ENCODE measurements at regions not wholly inside any gene's neighbourhood (a gene's known extent, or its start where the extent isn't known, plus 50 kb on each side); places are given as distances from the start of the nearest gene placed in this dataset.

- Mint-ChIP-seq H3K4me1 (no peaks in the 10 kb centered on the region), H3K4me3 (no peak overlapping the region), H3K27ac (no peak overlapping the region), H3K36me3 (peaks cover 0 to 4% (median 0%) of the 10 kb centered on the region in 3 donors), H3K9me3 (peaks cover 0 to 10% (median 0%) of the 10 kb centered on the region in 6 donors), H3K27me3 (ENCODE audit: low read depth in 3 of 3) (peaks cover 4 to 13% (median 4%) of the 10 kb centered on the region in 3 donors)
- DNase-seq: no peak
Observed at GRCh38 chr3:139095803-139096466, 51.2 kb upstream of the PRR23C start.

- H3K9me3 Mint-ChIP-seq: peaks cover 0 to 10% (median 0%) of the 10 kb centered on the region in 6 donors
- H3K36me3 Mint-ChIP-seq: peaks cover 0 to 4% (median 0%) of the 10 kb centered on the region in 3 donors
- no peaks in the 10 kb centered on the region for H3K4me1 Mint-ChIP-seq
- H3K4me3 Mint-ChIP-seq: no peak overlapping the region
- H3K27me3 Mint-ChIP-seq (ENCODE audit: low read depth in 3 of 3): peaks cover 4 to 13% (median 4%) of the 10 kb centered on the region in 3 donors
- H3K27ac Mint-ChIP-seq: no peak overlapping the region
- DNase-seq: no peak
Observed at GRCh38 chr3:139096670-139097069, 52.0 kb upstream of the PRR23C start.

DNA sequence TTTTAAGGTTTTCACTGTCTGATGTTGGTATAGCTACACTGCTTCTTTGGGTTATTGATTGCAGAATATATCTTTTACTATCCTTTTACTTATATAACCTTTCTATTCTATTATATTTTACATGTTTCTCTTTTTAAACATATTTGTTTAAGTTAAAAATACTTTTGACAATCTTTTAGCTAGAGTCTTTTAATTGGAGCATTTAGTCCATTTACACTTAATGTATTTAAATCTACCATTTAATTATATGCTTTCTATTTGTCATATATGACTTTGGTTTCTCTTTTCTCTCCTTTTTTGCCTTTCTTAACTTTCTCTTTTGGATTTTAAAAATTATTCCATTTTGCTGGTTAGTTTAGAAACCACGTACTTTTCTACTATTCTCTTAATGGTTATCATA lies 53.7 kb upstream of the PRR23C start:
- no peak for DNase-seq
- no peaks in the 10 kb centered on the region for H3K4me1 Mint-ChIP-seq
- no peak overlapping the region for H3K4me3 Mint-ChIP-seq
- H3K9me3 Mint-ChIP-seq: no peaks in the 10 kb centered on the region
- H3K27me3 Mint-ChIP-seq (ENCODE audit: low read depth in 3 of 3): peaks cover 0 to 4% (median 4%) of the 10 kb centered on the region in 3 donors
- H3K27ac Mint-ChIP-seq: no peak overlapping the region
- peaks cover 0 to 4% (median 0%) of the 10 kb centered on the region in 3 donors for H3K36me3 Mint-ChIP-seq

DNA sequence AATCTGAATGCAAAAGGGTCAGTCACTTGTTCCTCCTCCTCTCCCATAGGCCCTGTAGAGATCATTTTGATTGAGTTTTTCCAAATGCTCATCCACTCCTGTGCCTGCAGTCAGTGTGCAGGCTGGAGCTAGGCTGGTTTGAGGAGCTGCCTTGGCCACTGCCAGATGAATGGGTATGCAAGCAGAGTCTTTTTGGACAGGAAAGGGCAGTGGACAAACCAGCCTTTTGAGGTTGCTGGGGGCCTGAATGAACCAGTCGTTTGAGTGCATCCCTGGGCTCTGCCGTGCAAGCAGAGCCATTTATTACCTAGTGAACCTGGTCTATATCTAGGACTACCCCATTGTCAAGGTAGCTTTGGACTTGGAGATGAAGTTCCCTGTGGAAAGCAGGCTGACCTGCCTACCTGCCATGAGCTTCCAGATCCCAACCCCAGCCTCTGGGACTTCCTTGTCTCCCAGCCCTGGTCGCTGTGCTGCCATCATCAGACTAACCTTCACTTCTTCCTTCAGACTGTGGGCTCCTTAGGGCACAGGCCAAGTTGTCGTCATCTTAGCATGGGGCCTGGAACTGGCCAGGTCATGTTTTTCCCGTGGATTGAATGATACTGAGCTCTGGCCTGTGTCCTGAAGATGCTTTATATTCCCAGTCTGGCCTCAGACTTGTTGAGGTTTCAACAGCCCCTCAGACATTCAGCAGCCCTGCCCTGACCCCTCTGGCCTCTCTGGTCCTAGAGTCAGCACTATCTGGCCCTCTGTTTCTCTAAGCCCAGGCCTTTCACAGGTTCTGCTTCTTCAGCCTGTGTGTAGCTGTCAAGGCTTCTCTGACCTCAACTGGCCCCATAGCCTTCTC lies 55.5 kb upstream of the PRR23C start:
- H3K36me3 Mint-ChIP-seq: peaks cover 0 to 4% (median 0%) of the 10 kb centered on the region in 3 donors
- H3K4me1 Mint-ChIP-seq: no peaks in the 10 kb centered on the region
- DNase-seq: no peak

GRCh38 chr3:139100821-139101220 lies 56.1 kb upstream of the PRR23C start:
- Mint-ChIP-seq H3K27me3 (ENCODE audit: low read depth in 3 of 3) (peaks cover 2 to 3% (median 2%) of the 10 kb centered on the region in 3 donors), H3K9me3 (no peaks in the 10 kb centered on the region), H3K4me3 (no peak overlapping the region), H3K27ac (no peak overlapping the region), H3K4me1 (no peaks in the 10 kb centered on the region), H3K36me3 (peaks cover 0 to 4% (median 0%) of the 10 kb centered on the region in 3 donors)
- no peak for DNase-seq

More for the DNA sequence above, 55.5 kb upstream of the PRR23C start:
- peaks cover 0 to 3% (median 0%) of the 10 kb centered on the region in 3 donors for H3K27me3 Mint-ChIP-seq (ENCODE audit: low read depth in 3 of 3)
- no peak overlapping the region for H3K4me3 Mint-ChIP-seq
- H3K9me3 Mint-ChIP-seq: no peaks in the 10 kb centered on the region
- no peak overlapping the region for H3K27ac Mint-ChIP-seq

- Mint-ChIP-seq H3K4me1 (no peaks in the 10 kb centered on the region), H3K36me3 (peaks cover 0 to 4% (median 0%) of the 10 kb centered on the region in 3 donors), H3K27ac (no peak overlapping the region), H3K4me3 (no peak overlapping the region), H3K9me3 (no peaks in the 10 kb centered on the region), H3K27me3 (ENCODE audit: low read depth in 3 of 3) (peaks cover 2 to 3% (median 2%) of the 10 kb centered on the region in 3 donors)
- DNase-seq: no peak
Observed at GRCh38 chr3:139101396-139101795, 56.7 kb upstream of the PRR23C start.

GRCh38 chr3:139103484-139103883 lies 58.8 kb upstream of the PRR23C start:
- H3K27me3 Mint-ChIP-seq (ENCODE audit: low read depth in 3 of 3): peaks cover 0 to 2% (median 2%) of the 10 kb centered on the region in 3 donors
- no peaks in the 10 kb centered on the region for H3K36me3 Mint-ChIP-seq
- DNase-seq: no peak
- no peak overlapping the region for H3K27ac Mint-ChIP-seq
- no peaks in the 10 kb centered on the region for H3K4me1 Mint-ChIP-seq
- H3K9me3 Mint-ChIP-seq: no peaks in the 10 kb centered on the region
- no peak overlapping the region for H3K4me3 Mint-ChIP-seq

GRCh38 chr3:139104062-139104461 lies 59.4 kb upstream of the PRR23C start:
- H3K36me3 Mint-ChIP-seq: no peaks in the 10 kb centered on the region
- H3K9me3 Mint-ChIP-seq: no peaks in the 10 kb centered on the region
- no peaks in the 10 kb centered on the region for H3K4me1 Mint-ChIP-seq
- H3K4me3 Mint-ChIP-seq: no peak overlapping the region
- no peak for DNase-seq
- H3K27ac Mint-ChIP-seq: no peak overlapping the region
- H3K27me3 Mint-ChIP-seq (ENCODE audit: low read depth in 3 of 3): peaks cover 0 to 2% (median 2%) of the 10 kb centered on the region in 3 donors

DNA sequence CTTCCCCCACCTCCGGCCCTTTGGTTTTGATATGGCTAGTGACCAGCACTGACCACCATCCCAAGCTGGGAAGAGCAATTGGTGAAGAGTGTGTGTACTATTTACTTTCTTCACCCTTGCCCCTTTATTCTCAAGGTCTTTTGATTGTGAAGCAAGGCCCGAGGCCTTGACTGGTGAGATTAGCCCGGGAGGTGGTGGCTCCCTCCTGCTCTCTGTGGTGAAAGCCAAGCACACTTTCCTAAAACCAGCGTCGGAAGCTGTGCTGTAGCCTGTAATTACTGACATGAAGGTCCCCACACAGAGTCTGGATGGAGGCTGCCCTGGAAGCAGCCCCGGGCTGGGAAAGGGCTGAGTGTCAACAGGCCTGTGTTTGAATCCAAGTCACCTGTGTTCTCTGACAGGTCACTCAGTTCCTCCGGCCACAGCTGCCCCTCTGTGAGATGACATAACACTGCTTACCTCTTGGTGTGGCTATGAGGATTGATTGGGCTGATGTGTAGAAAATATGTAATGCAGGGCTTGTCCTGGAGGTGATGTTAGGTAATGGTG lies 60.5 kb upstream of the PRR23C start:
- Mint-ChIP-seq H3K4me1 (peaks cover 3 to 4% of the 10 kb centered on the region in 2 donors), H3K36me3 (no peaks in the 10 kb centered on the region), H3K27me3 (ENCODE audit: low read depth in 3 of 3) (peaks cover 0 to 2% (median 2%) of the 10 kb centered on the region in 3 donors), H3K4me3 (no peak overlapping the region), H3K9me3 (no peaks in the 10 kb centered on the region), H3K27ac (no peak overlapping the region)
- no peak for DNase-seq

GRCh38 chr3:139106013-139106932 lies 61.6 kb upstream of the PRR23C start:
- no peak for DNase-seq
- Mint-ChIP-seq H3K9me3 (no peaks in the 10 kb centered on the region), H3K27me3 (ENCODE audit: low read depth in 3 of 3) (peaks cover 0 to 4% (median 2%) of the 10 kb centered on the region in 3 donors), H3K27ac (no peak overlapping the region), H3K4me1 (peaks cover 8 to 12% of the 10 kb centered on the region in 2 donors), H3K36me3 (no peaks in the 10 kb centered on the region), H3K4me3 (no peak overlapping the region)

DNA sequence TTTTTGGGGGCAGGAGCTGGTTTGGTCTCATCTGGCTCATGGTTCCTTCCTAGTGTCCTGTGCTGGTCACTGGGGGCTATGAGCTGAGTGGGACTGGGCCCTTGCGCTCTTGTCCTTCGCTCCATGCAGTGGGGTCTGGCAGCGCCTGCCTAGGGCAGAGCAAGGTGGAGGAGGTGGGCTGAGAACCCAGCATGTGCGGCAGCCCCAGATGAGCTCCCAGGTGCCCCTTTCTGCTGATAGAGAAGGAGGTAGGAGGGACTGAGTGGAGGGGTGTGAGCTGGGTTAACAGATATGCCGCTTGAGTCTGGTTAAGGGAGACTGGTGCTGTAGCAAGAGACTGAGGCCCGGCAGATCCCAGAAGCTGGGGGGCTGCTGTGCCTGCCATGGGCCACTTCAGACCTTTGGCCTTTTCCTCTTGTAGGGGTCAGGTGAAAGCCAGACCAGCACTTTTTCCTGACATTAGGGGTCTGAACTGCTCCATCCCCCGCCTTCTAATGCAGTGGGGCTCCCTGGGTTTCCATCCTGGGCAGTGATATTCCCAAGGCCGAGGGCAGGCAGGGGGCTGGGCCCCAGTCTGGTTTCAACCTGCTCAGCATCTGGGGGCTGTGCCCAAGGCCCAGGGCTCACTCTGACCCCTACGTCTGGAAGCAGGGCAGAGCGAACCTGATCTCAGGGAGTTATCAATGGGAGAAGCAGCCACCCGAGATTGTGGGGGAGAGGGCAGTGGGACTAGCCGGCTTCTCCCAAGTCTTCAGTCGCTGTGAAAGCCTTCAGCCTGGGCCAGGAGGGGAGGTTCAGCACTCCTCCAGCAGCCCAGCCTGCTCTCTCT lies 62.9 kb upstream of the PRR23C start:
- H3K36me3 Mint-ChIP-seq: no peaks in the 10 kb centered on the region
- H3K27me3 Mint-ChIP-seq (ENCODE audit: low read depth in 3 of 3): peaks cover 0 to 4% (median 2%) of the 10 kb centered on the region in 3 donors
- H3K27ac Mint-ChIP-seq: no peak overlapping the region
- no peak for DNase-seq
- peaks cover 13 to 21% of the 10 kb centered on the region in 2 donors for H3K4me1 Mint-ChIP-seq
- H3K4me3 Mint-ChIP-seq: no peak overlapping the region
- H3K9me3 Mint-ChIP-seq: no peaks in the 10 kb centered on the region

- H3K27me3 Mint-ChIP-seq (ENCODE audit: low read depth in 3 of 3): peaks cover 0 to 4% (median 2%) of the 10 kb centered on the region in 3 donors
- DNase-seq: no peak
- no peak overlapping the region for H3K27ac Mint-ChIP-seq
- H3K36me3 Mint-ChIP-seq: no peaks in the 10 kb centered on the region
- no peak overlapping the region for H3K4me3 Mint-ChIP-seq
- no peaks in the 10 kb centered on the region for H3K9me3 Mint-ChIP-seq
- peaks cover 13 to 21% of the 10 kb centered on the region in 2 donors for H3K4me1 Mint-ChIP-seq
Observed at GRCh38 chr3:139108253-139108969, 63.7 kb upstream of the PRR23C start.

Measured in immature natural killer cell (primary cell).